HG03159 (cell line): ENCODE measurements at regions not wholly inside any gene's neighbourhood (a gene's known extent, or its start where the extent isn't known, plus 50 kb on each side); places are given as distances from the start of the nearest gene placed in this dataset.
"Not testable (repeated sequence)": the region's sequence is repeated elsewhere in the genome, so short reads cannot be mapped to it uniquely, and the experiment has no call there.

Experiments
- ATAC-seq: cut with Tn5 transposase; IDR thresholded peaks from one replicate; pipeline ENCODE4 v1.9.1; 2021; ENCODE audit warnings: mild to moderate bottlenecking, moderate library complexity; ENCODE audit not compliant: unreplicated experiment

GRCh38 chr1:81547912-81548303 lies 252.8 kb upstream of the ADGRL2 start:
- peak; percentile 59 for ATAC-seq

- ATAC-seq = no peak
Measured at GRCh38 chr1:81547261-81547911, 253.3 kb upstream of the ADGRL2 start.

DNA sequence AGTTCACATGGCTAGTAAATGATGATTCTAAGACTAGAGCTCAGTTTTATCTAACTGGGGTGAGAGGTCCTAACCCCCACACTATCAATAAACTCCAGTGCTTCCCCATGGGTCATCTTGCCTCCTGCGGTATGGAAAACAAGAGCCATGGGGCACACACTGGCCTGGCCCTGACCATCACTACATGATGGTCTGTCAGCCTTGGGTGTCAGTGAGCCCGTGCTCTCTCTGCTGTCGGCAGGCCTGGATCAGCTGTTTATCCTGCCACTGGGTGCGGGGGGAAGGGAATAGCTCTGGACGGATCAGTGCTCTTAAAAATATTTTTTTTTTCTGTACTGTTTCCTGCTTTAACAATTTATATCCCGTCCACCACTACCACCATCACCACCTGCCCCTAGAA lies 255.0 kb upstream of the ADGRL2 start:
- no peak for ATAC-seq

GRCh38 chr1:81543764-81544163 lies 257.0 kb upstream of the ADGRL2 start:
- no peak for ATAC-seq

DNA sequence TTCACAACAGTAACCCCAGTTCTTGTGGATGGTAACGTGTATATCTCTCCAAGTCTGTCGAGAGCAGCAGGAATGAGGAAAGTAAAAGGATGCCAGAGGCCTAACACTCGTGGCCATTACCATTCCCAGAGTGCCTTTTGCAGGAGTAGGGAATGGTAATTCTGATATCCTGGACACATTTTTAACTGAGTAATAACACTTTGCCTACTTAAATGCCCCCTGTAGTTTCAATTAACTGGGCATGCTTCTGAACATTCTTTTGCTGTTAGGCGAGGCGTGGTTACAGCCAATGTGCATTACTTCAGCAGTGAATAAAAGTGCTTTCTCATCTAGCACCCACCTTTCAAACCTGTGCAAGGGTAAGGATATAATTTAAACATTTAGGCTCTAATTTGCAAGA lies 258.5 kb upstream of the ADGRL2 start:
- no peak for ATAC-seq

GRCh38 chr1:81540216-81540615 lies 260.5 kb upstream of the ADGRL2 start:
- ATAC-seq = no peak

DNA sequence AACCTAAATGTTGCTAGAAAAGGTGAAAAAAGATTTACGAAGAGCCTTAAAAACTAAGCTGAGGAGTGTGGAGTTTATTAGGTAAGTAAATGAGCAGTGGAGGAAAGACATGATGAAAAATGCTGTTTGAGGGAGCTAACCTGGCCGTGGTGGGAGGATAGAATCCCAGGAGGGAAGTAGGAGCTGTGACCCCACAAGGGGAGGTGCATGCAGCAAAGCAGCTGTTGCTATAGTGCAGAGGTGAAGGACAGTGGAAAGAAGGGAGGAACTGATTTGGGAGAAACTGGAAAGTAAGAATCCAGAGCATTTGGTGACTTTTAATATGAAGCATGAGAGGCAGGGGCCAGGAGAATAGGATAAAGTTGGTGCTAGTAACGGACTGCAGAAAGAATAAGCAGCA lies 271.7 kb upstream of the ADGRL2 start:
- ATAC-seq = no peak

DNA sequence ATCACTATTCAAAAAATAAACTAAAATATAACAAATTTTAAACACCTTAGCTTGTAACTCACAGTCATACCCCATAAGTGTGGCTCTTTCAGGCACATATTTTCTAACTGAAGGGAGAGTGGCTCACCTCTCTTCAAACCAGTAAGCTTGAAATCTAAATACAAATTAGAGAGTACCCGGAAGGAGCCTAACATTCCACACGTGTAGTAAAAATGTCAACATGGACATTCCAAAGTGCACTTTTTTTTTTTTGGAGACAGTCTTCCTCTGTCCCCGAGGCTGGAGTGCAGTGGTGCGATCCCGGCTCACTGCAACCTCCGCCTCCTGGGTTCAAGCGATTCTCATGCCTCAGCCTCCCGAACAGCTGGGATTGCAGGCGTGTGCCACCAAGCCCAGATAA lies 275.6 kb upstream of the ADGRL2 start:
- no peak for ATAC-seq

DNA sequence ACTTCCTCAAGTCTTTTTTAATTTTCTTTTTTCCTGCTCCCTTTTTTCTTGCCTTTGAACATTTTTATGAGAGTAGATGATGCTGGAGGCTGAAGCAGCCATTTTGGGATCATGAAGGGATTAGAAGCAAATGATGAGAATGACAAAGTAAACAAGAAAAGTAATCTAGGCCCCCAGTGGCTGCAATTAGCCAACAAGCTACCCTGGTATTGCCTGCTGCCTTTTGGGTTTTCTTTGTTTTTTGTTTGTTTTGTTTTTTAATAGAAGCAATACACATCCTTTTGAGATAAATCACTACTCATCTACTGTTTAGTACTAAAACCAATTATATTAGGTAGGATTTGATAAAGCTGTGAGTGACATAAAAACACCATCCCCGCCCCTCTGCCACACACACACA lies 280.7 kb upstream of the ADGRL2 start:
- ATAC-seq = no peak

DNA sequence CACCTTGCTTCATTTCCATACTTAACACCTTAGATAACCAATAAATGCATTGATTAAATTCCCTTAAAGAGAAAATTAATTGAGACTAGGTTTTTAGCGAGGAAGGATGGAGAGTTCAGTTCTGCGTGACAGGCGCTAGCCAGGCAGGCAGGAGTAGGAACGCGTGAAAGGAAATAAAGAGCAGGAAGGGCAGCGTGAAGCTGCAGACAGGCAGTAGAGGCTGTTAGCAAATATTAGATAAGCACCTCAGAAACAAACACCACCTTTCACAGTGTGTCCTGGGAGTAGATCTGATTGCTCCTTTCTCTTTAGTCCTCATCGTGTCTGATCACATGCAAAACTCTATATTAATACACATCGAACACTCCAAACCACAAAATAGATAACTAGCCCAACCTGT lies 282.7 kb upstream of the ADGRL2 start:
- ATAC-seq = no peak

- no peak for ATAC-seq
Measured at GRCh38 chr1:81513796-81514354, 286.9 kb upstream of the ADGRL2 start.

DNA sequence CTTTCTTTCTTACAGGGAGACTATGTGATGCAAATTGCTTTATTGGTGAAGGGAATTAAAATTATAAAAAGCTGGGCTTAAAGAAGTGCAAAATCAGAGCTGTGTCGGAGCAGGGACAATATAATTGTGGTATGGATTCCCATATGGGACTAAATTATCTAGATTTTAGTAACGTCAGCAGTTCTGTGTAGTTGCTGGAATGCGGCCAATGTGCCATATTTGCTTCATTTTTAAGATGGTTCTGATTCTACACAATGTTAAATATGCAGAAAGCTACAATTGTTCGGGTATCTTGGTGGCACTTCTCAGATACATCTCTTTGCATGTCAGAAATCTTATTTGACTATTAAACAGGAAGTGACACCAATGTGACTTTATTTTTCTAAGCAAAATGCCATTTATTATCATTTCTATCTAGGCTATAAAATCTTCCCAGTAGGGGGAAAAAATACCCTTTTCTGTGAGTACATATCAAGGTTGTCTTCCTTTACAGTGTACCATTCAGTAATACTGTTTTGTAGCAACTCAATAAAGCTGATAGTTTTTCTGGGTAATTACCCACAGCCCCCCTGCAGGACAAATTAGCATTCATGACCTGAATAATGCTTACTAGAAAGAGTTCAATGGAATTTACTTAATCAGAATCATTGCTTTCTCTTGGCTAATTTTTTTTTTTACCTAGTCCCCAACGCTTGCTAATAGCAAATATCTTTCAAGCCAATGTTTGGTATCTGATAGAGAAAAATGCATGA lies 288.3 kb upstream of the ADGRL2 start:
- ATAC-seq = no peak

DNA sequence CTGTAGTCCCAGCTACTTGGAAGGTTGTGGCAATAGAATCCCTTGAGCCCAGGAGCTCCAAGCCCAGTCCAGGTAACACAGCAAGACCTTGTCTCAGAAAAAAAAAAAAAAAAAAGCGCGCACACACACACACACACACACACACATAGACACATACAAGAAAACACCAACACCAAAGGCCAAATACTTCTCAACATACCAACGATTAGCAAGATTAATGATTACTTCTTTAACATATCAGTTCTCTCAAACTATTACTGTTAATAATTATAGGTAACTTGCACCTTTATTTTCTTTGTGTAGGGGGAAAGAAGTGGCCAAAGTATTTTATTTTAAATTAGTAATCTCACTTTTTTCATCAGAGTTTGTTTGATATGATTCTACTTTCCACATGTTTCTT lies 289.5 kb upstream of the ADGRL2 start:
- ATAC-seq = no peak

DNA sequence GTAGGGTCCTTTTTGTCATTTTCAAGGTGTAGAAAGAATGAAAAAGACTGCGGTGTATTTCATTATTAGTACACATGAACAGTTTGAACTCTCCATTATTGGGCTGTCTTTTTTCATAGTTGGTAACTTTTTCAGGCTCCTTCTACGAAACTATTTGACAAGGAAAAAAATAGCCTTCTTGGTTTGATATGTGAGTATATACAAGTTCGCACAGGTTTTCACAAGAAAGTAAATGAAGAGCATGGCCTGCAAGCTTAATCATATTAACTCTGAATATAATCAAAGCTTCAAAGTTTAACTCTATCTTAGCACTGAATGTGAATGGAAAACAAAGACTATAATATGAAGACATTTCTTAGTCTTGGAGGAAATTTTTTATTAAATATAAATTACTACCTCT lies 290.0 kb upstream of the ADGRL2 start:
- ATAC-seq = no peak

GRCh38 chr1:81509594-81509993 lies 291.1 kb upstream of the ADGRL2 start:
- no peak for ATAC-seq

DNA sequence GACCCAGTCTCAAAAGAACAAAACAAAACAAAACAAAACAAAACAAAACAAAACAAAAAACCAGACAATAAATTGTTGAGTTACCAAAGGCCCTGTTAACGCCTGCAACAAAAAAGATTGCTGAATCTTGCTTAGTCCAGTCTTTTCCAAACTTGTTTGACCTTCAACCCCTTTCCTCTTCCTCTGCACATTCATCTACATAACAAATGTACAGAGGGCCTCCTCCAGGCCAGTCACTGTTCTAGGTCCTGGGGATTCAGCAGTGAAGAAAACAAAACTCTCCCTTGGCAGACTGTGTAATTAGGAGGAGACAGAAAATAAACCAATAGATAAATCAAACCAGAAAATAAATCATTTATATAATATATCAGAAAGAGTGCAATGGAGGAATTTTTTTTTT lies 294.0 kb upstream of the ADGRL2 start:
- ATAC-seq = no peak

DNA sequence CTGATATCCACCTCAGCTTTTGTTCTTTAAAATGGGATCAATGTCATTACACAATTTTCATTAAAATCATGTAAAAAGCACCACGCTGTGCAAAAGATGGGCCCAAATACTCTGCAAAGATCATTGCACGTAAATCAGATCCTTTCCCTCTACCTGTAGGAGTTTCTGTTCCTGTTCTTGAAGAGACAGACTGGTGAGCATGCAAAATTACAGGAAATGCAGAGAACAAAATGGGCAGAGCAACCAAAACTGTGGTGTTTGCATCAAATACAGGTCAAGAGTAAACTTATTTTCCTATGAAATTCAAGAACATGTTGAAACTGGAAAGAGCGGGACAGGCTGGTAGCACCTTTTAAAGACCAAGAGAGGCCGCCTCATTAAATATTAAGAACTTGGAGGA lies 294.9 kb upstream of the ADGRL2 start:
- peak; percentile 99 for ATAC-seq

DNA sequence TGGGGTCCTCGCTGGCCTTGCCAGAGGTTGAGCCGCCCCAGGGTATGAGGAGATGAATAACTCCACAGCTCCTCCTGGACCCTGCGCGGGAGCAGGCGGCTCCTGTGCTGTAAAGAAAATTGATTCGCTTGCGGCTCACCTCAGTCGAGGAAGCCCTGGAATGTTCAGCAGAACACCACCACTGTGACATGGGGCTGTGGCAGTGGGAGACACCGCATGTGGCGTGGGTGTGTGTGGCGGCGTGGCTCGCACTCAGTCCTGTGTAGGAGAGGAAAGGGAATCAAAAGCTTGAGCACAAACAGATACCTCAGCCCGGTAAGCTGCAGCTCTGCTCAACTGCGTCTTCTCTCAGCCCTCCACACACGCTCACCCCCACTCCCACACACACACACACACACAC lies 295.9 kb upstream of the ADGRL2 start:
- not testable (repeated sequence) for ATAC-seq

GRCh38 chr1:81502705-81503104 lies 298.0 kb upstream of the ADGRL2 start:
- not testable (repeated sequence) for ATAC-seq

DNA sequence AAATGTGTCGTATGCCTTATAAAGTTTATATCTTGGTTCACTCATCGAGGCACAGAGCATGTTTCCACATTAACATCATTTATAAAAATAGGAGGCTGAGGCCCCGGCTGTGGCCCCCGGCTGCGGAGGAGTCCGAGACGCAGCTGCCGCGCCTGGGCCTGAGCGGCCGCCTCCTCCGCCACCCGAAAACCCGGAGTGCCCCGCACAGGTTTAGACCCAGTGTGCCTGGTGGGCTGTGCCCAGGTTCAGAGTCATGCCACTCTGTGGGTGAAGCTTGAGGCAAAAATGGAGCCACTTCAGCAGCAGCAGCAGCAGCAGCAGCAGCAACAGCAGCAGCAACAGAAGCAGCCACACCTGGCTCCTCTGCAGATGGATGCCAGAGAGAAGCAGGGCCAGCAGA lies 299.2 kb upstream of the ADGRL2 start:
- not testable (repeated sequence) for ATAC-seq

GRCh38 chr1:81499487-81499886 lies 301.2 kb upstream of the ADGRL2 start:
- no peak for ATAC-seq
